Fibroblast of lung (primary cell): ENCODE measurements at regions not wholly inside any gene's neighbourhood (a gene's known extent, or its start where the extent isn't known, plus 50 kb on each side); places are given as distances from the start of the nearest gene placed in this dataset.

ENCODE experiments used
- EZH2 ChIP-seq: IDR thresholded peaks from 2 replicates; pipeline ENCODE4 v1.5.1; 2012; ENCODE audit warnings: low read length, control low read depth, mild to moderate bottlenecking; ENCODE audit errors: missing control alignments
- TF ChIP-seq, protein P1 (sequence below), 2 donors: IDR thresholded peaks in 1 of 2; conservative IDR thresholded peaks in 1 of 2; 1 replicate in 1 of 2; 2 replicates in 1 of 2; pipeline ENCODE4 v1.5.1; 2011 to 2012; ENCODE audit warnings: low read length in 2 of 2, control low read depth in 1 of 2, inconsistent platforms in 1 of 2, low read depth in 1 of 2, mild to moderate bottlenecking in 1 of 2

DNA sequence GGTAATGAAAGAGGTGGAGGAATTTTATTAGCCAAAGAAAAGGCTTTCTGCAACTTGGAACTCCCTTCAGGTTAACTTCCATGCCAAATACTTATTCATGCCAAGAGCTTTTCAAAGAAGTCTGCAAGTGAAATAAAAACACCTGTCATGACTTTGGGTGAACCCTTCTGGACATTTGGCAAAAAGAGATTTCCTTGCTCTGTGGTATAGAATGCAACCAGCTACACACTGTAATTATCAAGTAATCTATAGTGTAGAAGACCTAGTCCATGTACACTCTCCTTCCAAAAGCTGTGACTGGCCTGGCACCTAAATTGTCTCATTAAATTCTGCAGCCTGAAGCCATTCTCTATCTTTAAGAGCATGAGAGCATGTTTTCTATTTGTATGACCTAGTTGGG lies 232.3 kb downstream of the COL12A1 start:
- TF ChIP-seq, protein P1, sequence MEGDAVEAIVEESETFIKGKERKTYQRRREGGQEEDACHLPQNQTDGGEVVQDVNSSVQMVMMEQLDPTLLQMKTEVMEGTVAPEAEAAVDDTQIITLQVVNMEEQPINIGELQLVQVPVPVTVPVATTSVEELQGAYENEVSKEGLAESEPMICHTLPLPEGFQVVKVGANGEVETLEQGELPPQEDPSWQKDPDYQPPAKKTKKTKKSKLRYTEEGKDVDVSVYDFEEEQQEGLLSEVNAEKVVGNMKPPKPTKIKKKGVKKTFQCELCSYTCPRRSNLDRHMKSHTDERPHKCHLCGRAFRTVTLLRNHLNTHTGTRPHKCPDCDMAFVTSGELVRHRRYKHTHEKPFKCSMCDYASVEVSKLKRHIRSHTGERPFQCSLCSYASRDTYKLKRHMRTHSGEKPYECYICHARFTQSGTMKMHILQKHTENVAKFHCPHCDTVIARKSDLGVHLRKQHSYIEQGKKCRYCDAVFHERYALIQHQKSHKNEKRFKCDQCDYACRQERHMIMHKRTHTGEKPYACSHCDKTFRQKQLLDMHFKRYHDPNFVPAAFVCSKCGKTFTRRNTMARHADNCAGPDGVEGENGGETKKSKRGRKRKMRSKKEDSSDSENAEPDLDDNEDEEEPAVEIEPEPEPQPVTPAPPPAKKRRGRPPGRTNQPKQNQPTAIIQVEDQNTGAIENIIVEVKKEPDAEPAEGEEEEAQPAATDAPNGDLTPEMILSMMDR (conservative IDR thresholded peaks at IDR 0.05 in 1 of 2, IDR thresholded peaks at IDR 0.05 in 1 of 2; ENCODE audit: low read depth in 1 of 2, low read length in 2 of 2): no peak
- TF ChIP-seq EZH2: no peak
